HK-2 (cell line): ENCODE measurements at regions not wholly inside any gene's neighbourhood (a gene's known extent, or its start where the extent isn't known, plus 50 kb on each side); places are given as distances from the start of the nearest gene placed in this dataset.
"Not testable (repeated sequence)": the region's sequence is repeated elsewhere in the genome, so short reads cannot be mapped to it uniquely, and the experiment has no call there.

Experiments
- DNase-seq: peaks from one replicate; pipeline ENCODE4 v3.0.0-alpha.2; 2018; ENCODE audit not compliant: unreplicated experiment

GRCh38 chr14:54252072-54252730 lies 144.6 kb upstream of the CDKN3 start:
- DNase-seq: peak; percentile 74

- peak; percentile 57 for DNase-seq
These were observed 143.4 kb upstream of the CDKN3 start for GRCh38 chr14:54253195-54253947.

GRCh38 chr14:54256156-54256555 lies 140.7 kb upstream of the CDKN3 start:
- no peak for DNase-seq

- no peak for DNase-seq
These were observed 139.4 kb upstream of the CDKN3 start for GRCh38 chr14:54257424-54257823.

GRCh38 chr14:54258382-54258781 lies 138.4 kb upstream of the CDKN3 start:
- no peak for DNase-seq

- no peak for DNase-seq
These were observed 137.0 kb upstream of the CDKN3 start for GRCh38 chr14:54259821-54260220.

- no peak for DNase-seq
These were observed 135.5 kb upstream of the CDKN3 start for GRCh38 chr14:54261283-54261682.

GRCh38 chr14:54266616-54267015 lies 130.2 kb upstream of the CDKN3 start:
- not testable (repeated sequence) for DNase-seq

- no peak for DNase-seq
These were observed 129.6 kb upstream of the CDKN3 start for GRCh38 chr14:54267172-54267571.

- no peak for DNase-seq
These were observed 120.6 kb upstream of the CDKN3 start for GRCh38 chr14:54275997-54276725.

GRCh38 chr14:54278087-54278486 lies 118.7 kb upstream of the CDKN3 start:
- peak; percentile 7 for DNase-seq

GRCh38 chr14:54278665-54279295 lies 118.0 kb upstream of the CDKN3 start:
- no peak for DNase-seq

- no peak for DNase-seq
These were observed 114.0 kb upstream of the CDKN3 start for GRCh38 chr14:54282849-54283248.

- no peak for DNase-seq
These were observed 111.8 kb upstream of the CDKN3 start for GRCh38 chr14:54285030-54285429.

- DNase-seq: no peak
These were observed 105.2 kb upstream of the CDKN3 start for GRCh38 chr14:54291491-54292191.

- no peak for DNase-seq
These were observed 102.0 kb upstream of the CDKN3 start for GRCh38 chr14:54294802-54295201.

- no peak for DNase-seq
These were observed 97.1 kb upstream of the CDKN3 start for GRCh38 chr14:54299410-54300363.

- DNase-seq: no peak
These were observed 95.9 kb upstream of the CDKN3 start for GRCh38 chr14:54300881-54301280.

- no peak for DNase-seq
These were observed 95.4 kb upstream of the CDKN3 start for GRCh38 chr14:54301359-54301758.

- DNase-seq: no peak
These were observed 90.0 kb upstream of the CDKN3 start for GRCh38 chr14:54306806-54307205.

- DNase-seq: no peak
These were observed 87.2 kb upstream of the CDKN3 start for GRCh38 chr14:54309615-54310014.
